Mammary epithelial cell (primary cell): ENCODE measurements at regions not wholly inside any gene's neighbourhood (a gene's known extent, or its start where the extent isn't known, plus 50 kb on each side); places are given as distances from the start of the nearest gene placed in this dataset.

Source experiments
- CTCF ChIP-seq, 2 donors: IDR thresholded peaks in 1 of 2; conservative IDR thresholded peaks in 1 of 2; 2 replicates each; pipeline ENCODE4 v1.5.1; 2011 to 2012; ENCODE audit warnings: inconsistent platforms in 2 of 2, low read length in 2 of 2, mild to moderate bottlenecking in 2 of 2, control low read depth in 1 of 2, low read depth in 1 of 2; ENCODE audit not compliant: insufficient read depth in 1 of 2; ENCODE audit errors: extremely low read depth in 1 of 2
- EZH2 ChIP-seq: IDR thresholded peaks from 2 replicates; pipeline ENCODE4 v1.6.1; 2012; ENCODE audit warnings: low read length, inconsistent platforms, borderline replicate concordance

- TF ChIP-seq CTCF (conservative IDR thresholded peaks at IDR 0.05 in 1 of 2, IDR thresholded peaks at IDR 0.05 in 1 of 2; ENCODE audit: extremely low read depth in 1 of 2, insufficient read depth in 1 of 2, low read depth in 1 of 2, low read length in 2 of 2) (peak; percentile 52 to 63), EZH2 (no peak)
Observed at GRCh38 chr3:182490596-182491491, 302.5 kb upstream of the ATP11B start.
